NCI-H526 treated with DMSO at 0.1 percent for 48 hours (cell line): ENCODE measurements at regions not wholly inside any gene's neighbourhood (a gene's known extent, or its start where the extent isn't known, plus 50 kb on each side); places are given as distances from the start of the nearest gene placed in this dataset.

Experiments used
- DNase-seq: peaks from one replicate; lab custom pipeline; 2025; lab: John Stamatoyannopoulos, UW

- DNase-seq = no peak
Measured at GRCh38 chr2:173822889-173823542, 142.2 kb downstream of the SP3 start.

DNA sequence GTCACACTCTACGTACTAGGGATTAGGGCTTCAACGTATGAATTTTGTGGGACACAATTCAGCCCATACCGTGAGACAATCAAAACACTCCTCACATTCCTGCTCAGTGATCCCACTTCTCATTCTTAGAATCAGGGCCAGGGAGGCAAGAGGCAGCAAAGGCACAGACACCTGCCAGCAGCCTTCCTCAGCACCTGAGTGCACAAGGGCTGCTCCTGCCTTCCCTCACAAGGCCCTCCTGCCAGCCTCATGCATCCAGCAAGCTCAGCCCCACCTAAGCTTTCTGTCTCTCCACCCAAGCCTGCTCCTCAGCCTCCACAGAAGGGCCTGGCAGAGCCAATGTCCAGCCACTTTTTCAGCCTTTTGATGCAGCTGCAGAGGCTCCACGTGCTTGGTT is 141.6 kb downstream of the SP3 start:
- DNase-seq = no peak

GRCh38 chr2:173828189-173829142 is 136.7 kb downstream of the SP3 start:
- DNase-seq = no peak

DNA sequence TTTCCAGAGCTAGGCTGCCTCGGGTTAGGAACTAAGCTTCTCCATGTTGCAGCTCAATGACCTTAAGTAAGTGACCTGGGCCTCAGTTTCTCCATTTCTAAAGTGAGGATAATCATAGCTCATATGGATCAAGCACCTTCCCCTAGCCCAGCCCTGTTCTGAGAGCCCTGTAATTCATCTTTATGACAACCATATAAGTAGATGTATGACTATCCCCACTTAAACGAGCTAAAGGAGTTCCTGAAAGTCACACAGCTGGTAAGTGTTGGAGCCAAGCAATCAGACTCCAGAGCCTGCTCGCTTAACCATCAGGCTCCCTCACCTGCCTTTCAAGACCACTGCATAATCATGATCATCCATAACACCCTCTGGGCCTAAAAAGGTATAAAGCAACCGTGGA is 135.4 kb downstream of the SP3 start:
- no peak for DNase-seq

DNA sequence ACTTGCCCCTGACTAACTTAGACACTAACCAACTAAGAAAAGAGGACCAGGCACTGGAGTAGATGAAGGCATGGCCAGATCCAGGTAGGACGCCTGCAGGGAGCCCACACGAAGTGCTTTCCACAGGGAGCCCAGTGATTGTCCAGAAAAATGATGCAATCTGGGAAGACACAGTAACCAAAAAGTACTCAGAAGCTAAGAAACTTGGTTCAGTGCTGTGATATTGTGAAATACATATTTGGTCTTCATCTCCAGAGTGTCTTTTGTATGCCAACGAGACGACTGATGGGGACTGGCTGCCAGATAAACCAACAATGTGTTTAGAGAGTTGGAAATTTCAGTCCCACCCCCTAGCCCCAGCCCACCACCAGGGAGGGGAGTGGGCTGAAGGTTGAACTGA is 135.0 kb downstream of the SP3 start:
- no peak for DNase-seq

- DNase-seq = no peak
Measured at GRCh38 chr2:173831312-173832229, 133.6 kb downstream of the SP3 start.

DNA sequence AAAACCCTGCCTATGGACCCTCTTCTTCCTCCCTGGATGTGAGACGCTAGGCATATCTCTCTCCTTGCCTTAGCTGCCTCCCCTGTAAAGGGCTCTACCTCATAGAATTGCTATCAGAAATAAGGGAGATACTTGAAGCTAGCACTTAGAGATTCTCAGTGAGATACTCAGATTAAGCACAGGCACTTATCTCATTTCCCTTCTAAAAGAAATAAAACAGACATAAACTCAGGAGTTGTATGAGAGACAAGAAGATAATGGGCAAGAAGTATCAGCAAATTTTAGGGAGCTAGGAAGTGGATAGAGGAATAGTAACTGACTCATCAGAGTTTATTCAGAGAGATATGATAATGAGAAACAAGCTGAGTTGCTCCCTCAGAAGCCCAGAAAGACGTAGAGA is 131.0 kb downstream of the SP3 start:
- no peak for DNase-seq

DNA sequence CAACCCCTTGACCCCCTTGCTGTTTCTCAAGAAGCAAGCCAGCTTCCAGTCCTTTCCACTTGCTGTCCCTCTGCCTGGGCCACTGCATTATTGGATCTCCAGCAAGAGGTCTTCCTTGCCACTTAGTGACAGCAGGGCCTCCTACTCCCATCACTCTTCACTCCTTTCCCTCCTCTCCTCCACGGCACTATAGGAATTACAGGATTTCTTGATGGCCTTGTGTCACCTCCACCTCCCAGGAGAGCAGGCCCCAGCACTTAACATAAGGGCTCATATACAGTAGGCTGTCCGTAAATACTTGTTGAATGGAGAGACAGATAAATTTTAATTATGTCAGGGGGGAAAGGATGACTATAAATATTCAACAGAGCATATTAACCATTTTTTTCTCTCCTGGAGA is 129.4 kb downstream of the SP3 start:
- no peak for DNase-seq

GRCh38 chr2:173841110-173841509 is 124.1 kb downstream of the SP3 start:
- DNase-seq = no peak

DNA sequence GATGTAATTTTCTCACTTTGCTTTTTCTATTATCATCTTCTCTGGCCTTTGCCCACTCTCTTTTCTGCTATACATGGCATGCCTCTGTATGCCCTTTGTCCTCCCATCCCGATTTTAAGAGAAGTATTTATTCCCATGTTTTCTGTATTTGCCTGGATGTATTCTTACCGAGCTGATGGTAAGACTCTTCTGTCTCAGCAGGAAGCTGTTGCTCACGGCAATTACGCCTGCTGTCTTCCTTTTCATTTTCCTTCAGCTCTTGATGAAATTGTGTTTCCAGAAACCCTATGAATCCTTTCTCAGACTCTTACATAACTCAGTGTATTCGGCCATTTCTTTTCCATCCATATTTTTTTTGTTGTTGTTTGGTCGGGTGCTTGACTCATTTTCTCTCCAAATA is 121.6 kb downstream of the SP3 start:
- no peak for DNase-seq

- DNase-seq = no peak
Measured at GRCh38 chr2:173851141-173851641, 114.0 kb downstream of the SP3 start.

DNA sequence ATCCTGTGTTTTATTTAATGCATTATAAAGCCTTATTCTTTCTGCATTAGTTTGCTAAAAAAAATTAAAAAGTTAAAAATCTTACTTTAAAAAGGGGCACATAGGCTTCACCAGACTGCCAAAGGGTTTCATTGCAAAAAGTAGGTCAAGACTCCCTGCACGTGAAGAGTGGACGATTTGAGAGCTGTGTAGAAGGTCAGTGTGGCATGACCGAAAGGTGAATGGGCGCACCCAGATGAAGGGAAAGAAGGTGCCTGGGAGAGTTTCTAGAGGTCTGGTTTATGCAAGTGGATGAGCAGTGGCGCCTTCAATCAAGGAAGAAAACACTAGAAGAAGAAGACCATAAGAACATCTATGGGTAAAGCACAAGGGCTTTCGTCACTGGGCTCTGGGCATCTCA is 111.0 kb downstream of the SP3 start:
- no peak for DNase-seq

DNA sequence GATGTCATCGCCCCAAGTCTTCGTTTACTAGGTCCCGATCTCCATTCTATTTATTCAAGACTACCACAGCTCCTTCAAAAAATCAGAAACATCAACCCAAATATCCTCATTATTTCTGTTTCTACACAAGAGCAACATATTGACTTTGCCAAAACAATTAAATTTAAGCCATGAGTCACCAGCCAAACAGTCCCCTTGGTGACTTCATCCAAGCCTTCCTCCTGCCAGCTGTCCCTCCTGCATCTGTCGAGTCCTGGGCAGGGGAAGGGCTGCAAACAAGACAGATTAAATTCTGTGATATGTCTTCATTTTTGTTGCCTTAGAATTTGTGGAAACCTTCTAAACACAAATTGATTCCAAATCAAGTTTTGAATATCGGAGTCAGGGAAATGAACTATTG is 110.3 kb downstream of the SP3 start:
- DNase-seq = no peak

DNA sequence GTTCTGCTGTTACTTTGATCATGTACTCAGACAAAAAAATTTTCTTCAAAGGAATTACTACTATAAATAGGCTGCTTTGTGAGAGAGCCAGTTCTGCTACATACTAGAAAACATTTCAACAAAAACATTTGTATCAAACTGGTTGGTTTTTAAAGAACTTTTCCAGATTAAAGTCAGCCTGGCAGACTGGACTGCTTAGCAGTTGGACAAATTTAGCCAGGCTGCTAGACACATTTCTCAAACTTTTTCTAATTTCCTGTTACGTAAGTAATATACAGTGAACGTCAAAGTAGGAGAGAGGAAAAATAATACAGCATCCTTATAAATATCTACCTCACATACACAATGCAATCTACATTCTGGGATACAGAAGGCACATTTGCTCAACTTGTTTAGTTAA is 109.5 kb downstream of the SP3 start:
- no peak for DNase-seq
